MCF 10A (cell line): ENCODE measurements at regions not wholly inside any gene's neighbourhood (a gene's known extent, or its start where the extent isn't known, plus 50 kb on each side); places are given as distances from the start of the nearest gene placed in this dataset.

Experiments
- BruUV-seq: library from RNA; stranded (reverse); fragments of 400-500 nt; replicated peaks from 2 replicates; lab custom pipeline; 2021; lab: Mats Ljungman, UMichigan
- CTCF ChIA-PET: fragments of 300-600 bp; sonication (Branson Sonifier 250); formaldehyde crosslinking; extraction: SDS; loops from one replicate; lab custom pipeline; 2021; ENCODE audit warnings: antibody characterized with exemption, inconsistent platforms; lab: Yijun Ruan, JAX
- POLR2A ChIA-PET: fragments of 300-600, 350-650 bp; sonication (Branson Sonifier 250); formaldehyde crosslinking; extraction: SDS; loops from one replicate; lab custom pipeline; 2020; ENCODE audit warnings: antibody characterized with exemption, inconsistent platforms; lab: Yijun Ruan, JAX
- DNase-seq: peaks from one replicate; pipeline ENCODE4 v3.0.0-alpha.2; 2018; ENCODE audit not compliant: unreplicated experiment
- H3K27ac Mint-ChIP-seq: one replicate; pipeline ENCODE4 v1.8.0; 2022; ENCODE audit warnings: mild to moderate bottlenecking, low read depth, mixed read lengths; ENCODE audit not compliant: unreplicated experiment
- H3K27me3 Mint-ChIP-seq: one replicate; pipeline ENCODE4 v1.8.0; 2022; ENCODE audit warnings: mixed read lengths; ENCODE audit not compliant: insufficient read depth, unreplicated experiment
- H3K36me3 Mint-ChIP-seq: one replicate; pipeline ENCODE4 v1.8.0; 2022; ENCODE audit warnings: mild to moderate bottlenecking, moderate library complexity, mixed read lengths; ENCODE audit not compliant: insufficient read depth, unreplicated experiment
- H3K4me1 Mint-ChIP-seq: one replicate; pipeline ENCODE4 v1.8.0; 2022; ENCODE audit warnings: mixed read lengths; ENCODE audit not compliant: insufficient read depth, unreplicated experiment
- H3K4me3 Mint-ChIP-seq: one replicate; pipeline ENCODE4 v1.8.0; 2022; ENCODE audit warnings: mild to moderate bottlenecking, moderate library complexity, mixed read lengths; ENCODE audit not compliant: unreplicated experiment
- H3K9me3 Mint-ChIP-seq: one replicate; pipeline ENCODE4 v1.8.0; 2022; ENCODE audit warnings: mixed read lengths; ENCODE audit not compliant: unreplicated experiment
- intact Hi-C: fragments of 100-400 bp; cut with micrococcal nuclease; formaldehyde crosslinking; loops from 2 replicates; pipeline ENCODE4 v1.14.1; 2022
- TF ChIP-seq, protein P1 (sequence below): fragments of 200-600 bp; IDR thresholded peaks from one replicate; pipeline ENCODE4 v1.8.0; 2022; ENCODE audit warnings: antibody characterized with exemption, mild to moderate bottlenecking; ENCODE audit not compliant: unreplicated experiment

DNA sequence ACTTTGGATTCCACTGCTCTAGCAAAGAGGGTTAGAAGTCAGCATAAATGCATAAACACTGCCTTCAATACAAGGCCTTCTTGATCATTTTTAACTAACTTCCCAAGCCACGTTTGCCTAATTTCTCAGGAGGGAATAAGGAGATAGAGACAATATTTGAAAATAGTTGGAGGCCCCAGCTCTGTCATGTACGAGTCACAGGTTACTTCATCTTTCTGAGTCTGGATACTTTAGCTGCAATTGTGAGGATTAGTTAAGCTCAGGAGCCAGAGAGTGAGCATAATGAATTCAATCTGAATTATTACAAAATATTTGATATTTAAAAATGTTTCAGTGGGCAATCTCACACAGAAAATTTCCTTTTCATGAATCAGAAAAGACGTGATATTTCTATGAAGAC is 298.9 kb downstream of the SHOX2 start:
- H3K27me3 Mint-ChIP-seq = no peaks in the 10 kb centered on the region
- TF ChIP-seq, protein P1, sequence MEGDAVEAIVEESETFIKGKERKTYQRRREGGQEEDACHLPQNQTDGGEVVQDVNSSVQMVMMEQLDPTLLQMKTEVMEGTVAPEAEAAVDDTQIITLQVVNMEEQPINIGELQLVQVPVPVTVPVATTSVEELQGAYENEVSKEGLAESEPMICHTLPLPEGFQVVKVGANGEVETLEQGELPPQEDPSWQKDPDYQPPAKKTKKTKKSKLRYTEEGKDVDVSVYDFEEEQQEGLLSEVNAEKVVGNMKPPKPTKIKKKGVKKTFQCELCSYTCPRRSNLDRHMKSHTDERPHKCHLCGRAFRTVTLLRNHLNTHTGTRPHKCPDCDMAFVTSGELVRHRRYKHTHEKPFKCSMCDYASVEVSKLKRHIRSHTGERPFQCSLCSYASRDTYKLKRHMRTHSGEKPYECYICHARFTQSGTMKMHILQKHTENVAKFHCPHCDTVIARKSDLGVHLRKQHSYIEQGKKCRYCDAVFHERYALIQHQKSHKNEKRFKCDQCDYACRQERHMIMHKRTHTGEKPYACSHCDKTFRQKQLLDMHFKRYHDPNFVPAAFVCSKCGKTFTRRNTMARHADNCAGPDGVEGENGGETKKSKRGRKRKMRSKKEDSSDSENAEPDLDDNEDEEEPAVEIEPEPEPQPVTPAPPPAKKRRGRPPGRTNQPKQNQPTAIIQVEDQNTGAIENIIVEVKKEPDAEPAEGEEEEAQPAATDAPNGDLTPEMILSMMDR = no peak
- no peaks in the 10 kb centered on the region for H3K36me3 Mint-ChIP-seq
- intact Hi-C loops = no loop called here
- peaks cover 12% of the 10 kb centered on the region for H3K9me3 Mint-ChIP-seq
- BruUV-seq = no TSS peak
- no peak overlapping the region for H3K27ac Mint-ChIP-seq
- H3K4me3 Mint-ChIP-seq = no peak overlapping the region
- ChIA-PET CTCF (no interaction called here), POLR2A (interaction anchor here (0.6 to 1.5 kb wide), 2 partner anchors 13 to 104 kb away, joined by 3 to 4 read pairs; no protein-coding TSS in a partner anchor)
- no peaks in the 10 kb centered on the region for H3K4me1 Mint-ChIP-seq
- DNase-seq = peak; percentile 27

DNA sequence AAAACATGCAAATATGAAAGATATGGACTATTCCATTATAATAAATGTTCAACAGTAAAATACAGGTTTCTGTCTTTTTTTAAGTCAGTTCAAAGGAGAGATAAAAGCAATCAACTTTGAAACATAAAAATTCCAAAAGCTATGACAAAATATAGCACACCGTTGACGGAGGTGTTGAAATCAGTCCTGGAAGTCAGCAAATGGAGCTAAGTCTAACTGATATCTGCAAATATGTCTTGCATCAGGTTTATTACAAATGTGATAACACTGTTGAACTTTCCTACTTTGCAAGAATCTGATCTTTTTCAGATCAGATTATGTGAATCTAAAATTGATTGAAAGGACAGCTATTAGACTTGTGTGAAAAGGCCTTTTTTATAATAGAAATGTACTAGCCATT is 300.7 kb downstream of the SHOX2 start:
- no peaks in the 10 kb centered on the region for H3K27me3 Mint-ChIP-seq
- no peaks in the 10 kb centered on the region for H3K4me1 Mint-ChIP-seq
- H3K27ac Mint-ChIP-seq = no peak overlapping the region
- H3K36me3 Mint-ChIP-seq = no peaks in the 10 kb centered on the region
- TF ChIP-seq, protein P1 = no peak
- ChIA-PET CTCF (interaction anchor here (0.6 kb wide), 2 partner anchors 21 to 109 kb away, joined by 3 to 4 read pairs; no protein-coding TSS in a partner anchor), POLR2A (no interaction called here)
- peaks cover 24% of the 10 kb centered on the region for H3K9me3 Mint-ChIP-seq
- no TSS peak for BruUV-seq
- no peak overlapping the region for H3K4me3 Mint-ChIP-seq
- intact Hi-C loops = no loop called here
- no peak for DNase-seq

DNA sequence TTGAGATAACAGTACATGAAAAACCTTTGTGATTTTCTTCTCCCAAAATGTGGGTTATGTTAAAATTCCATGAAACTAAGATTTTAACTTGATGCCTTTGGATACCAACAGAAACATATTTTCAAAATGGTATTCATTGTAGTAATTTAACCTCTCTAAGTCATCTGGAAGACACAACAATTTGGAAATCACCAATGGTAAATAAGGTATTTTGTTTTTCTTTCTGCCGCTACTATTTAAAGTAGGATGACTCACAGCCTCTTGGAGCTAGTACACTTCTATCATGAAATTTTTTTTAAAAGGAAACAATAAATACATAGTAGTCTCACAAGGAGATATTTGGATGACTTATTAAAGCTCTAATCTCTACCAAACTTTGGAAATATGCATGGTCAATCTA is 291.6 kb upstream of the VEPH1 start:
- ChIA-PET POLR2A (interaction anchor here (0.7 to 1.4 kb wide), 2 partner anchors 9 to 18 kb away, joined by 3 to 12 read pairs; no protein-coding TSS in a partner anchor), CTCF (no interaction called here)
- Mint-ChIP-seq H3K4me3 (no peak overlapping the region), H3K4me1 (peaks cover 9% of the 10 kb centered on the region), H3K27me3 (no peaks in the 10 kb centered on the region), H3K27ac (peak overlapping the region; percentile 16), H3K9me3 (peaks cover under 1% of the 10 kb centered on the region), H3K36me3 (no peaks in the 10 kb centered on the region)
- TF ChIP-seq, protein P1 = no peak
- intact Hi-C loops = no loop called here
- no TSS peak for BruUV-seq
- DNase-seq = peak; percentile 58

DNA sequence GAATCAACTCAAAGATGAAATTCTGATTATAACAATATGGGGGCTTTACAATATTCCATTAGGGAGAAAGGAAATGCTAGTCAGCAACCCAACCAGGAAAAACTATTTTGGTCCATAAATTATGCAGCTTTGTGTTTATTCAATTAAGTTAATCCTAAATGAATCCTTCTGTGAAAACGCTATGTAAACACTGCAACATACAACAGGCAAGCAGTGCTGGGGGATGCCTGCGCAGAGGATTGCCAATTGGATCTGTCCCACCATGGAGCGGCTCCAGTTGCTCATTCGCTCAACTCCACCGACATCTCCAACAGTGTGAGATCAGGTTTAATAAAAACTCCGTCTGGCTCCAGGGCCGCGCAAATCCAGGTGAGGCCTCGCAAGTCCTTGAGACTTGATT is 290.5 kb upstream of the VEPH1 start:
- DNase-seq = no peak
- peaks cover 18% of the 10 kb centered on the region for H3K4me1 Mint-ChIP-seq
- no TSS peak for BruUV-seq
- H3K27ac Mint-ChIP-seq = no peak overlapping the region
- H3K9me3 Mint-ChIP-seq = peaks cover 10% of the 10 kb centered on the region
- H3K4me3 Mint-ChIP-seq = no peak overlapping the region
- no peaks in the 10 kb centered on the region for H3K36me3 Mint-ChIP-seq
- POLR2A ChIA-PET = interaction anchor here (0.6 kb wide), 1 partner anchor 41 kb away, joined by 3 read pairs; no protein-coding TSS in a partner anchor
- CTCF ChIA-PET = interaction anchor here (0.6 kb wide), 2 partner anchors 739 to 750 kb away, joined by 4 to 6 read pairs; no protein-coding TSS in a partner anchor
- TF ChIP-seq, protein P1 = no peak
- H3K27me3 Mint-ChIP-seq = no peaks in the 10 kb centered on the region
- intact Hi-C loops = no loop called here
